Naive thymus-derived CD8-positive, alpha-beta T cell (primary cell): ENCODE measurements at regions not wholly inside any gene's neighbourhood (a gene's known extent, or its start where the extent isn't known, plus 50 kb on each side); places are given as distances from the start of the nearest gene placed in this dataset.

Source experiments
- ATAC-seq, 2 donors: fragments of 150-1000 bp; cut with Tn5 transposase in 1 of 2; sonication (Bioruptor Pico), chemical (Tn5 transposase) in 1 of 2; 1 replicate in 1 of 2; 2 replicates in 1 of 2; pipeline ENCODE4 v1.10.0; 2021; ENCODE audit warnings: mild to moderate bottlenecking in 2 of 2, moderate library complexity in 2 of 2
- POLR2A ChIA-PET: fragments of 350-600 bp; sonication (Branson Sonifier 250); formaldehyde crosslinking; loops from one replicate; lab custom pipeline; 2021; ENCODE audit warnings: antibody characterized with exemption; lab: Charles Lee
- DNase-seq, 10 donors: peaks; one replicate each; pipeline versions ENCODE4 v3.0.0 to v3.0.0-alpha.2; 2020 to 2022
- H3K27ac Mint-ChIP-seq, 10 donors: one replicate each; pipeline ENCODE4 v1.8.0; 2020 to 2022; ENCODE audit warnings: mild to moderate bottlenecking in 10 of 10, mixed read lengths in 10 of 10, moderate library complexity in 4 of 10, inconsistent platforms in 1 of 10
- H3K27me3 Mint-ChIP-seq, 5 donors: one replicate each; pipeline ENCODE4 v1.8.0; 2021 to 2022; ENCODE audit warnings: mixed read lengths in 5 of 5
- H3K36me3 Mint-ChIP-seq, 3 donors: one replicate each; pipeline ENCODE4 v1.8.0; 2020 to 2022; ENCODE audit warnings: mixed read lengths in 3 of 3, mild to moderate bottlenecking in 2 of 3, inconsistent platforms in 1 of 3
- H3K4me1 Mint-ChIP-seq, 4 donors: one replicate each; pipeline ENCODE4 v1.8.0; 2021 to 2022; ENCODE audit warnings: mixed read lengths in 4 of 4
- H3K4me3 Mint-ChIP-seq, 10 donors: one replicate each; pipeline ENCODE4 v1.8.0; 2020 to 2022; ENCODE audit warnings: mild to moderate bottlenecking in 10 of 10, mixed read lengths in 10 of 10, moderate library complexity in 6 of 10, inconsistent platforms in 1 of 10
- H3K9me3 Mint-ChIP-seq, 9 donors: one replicate each; pipeline ENCODE4 v1.8.0; 2020 to 2022; ENCODE audit warnings: mixed read lengths in 9 of 9, mild to moderate bottlenecking in 3 of 9, inconsistent platforms in 1 of 9, moderate library complexity in 1 of 9

GRCh38 chr2:17084877-17085276, 419.2 kb upstream of the CYRIA start:
- POLR2A ChIA-PET = no interaction called here
- Mint-ChIP-seq H3K4me3 (no peak overlapping the region), H3K27me3 (no peaks in the 10 kb centered on the region), H3K36me3 (no peaks in the 10 kb centered on the region), H3K4me1 (no peaks in the 10 kb centered on the region), H3K9me3 (peaks cover 0 to 16% (median 7%) of the 10 kb centered on the region in 9 donors), H3K27ac (no peak overlapping the region)
- no peak for ATAC-seq
- DNase-seq = no peak

- ATAC-seq = no peak
- H3K27me3 Mint-ChIP-seq = no peaks in the 10 kb centered on the region
- DNase-seq = no peak
- no peak overlapping the region for H3K4me3 Mint-ChIP-seq
- no peaks in the 10 kb centered on the region for H3K36me3 Mint-ChIP-seq
- no peak overlapping the region for H3K27ac Mint-ChIP-seq
- POLR2A ChIA-PET = no interaction called here
- no peaks in the 10 kb centered on the region for H3K4me1 Mint-ChIP-seq
- H3K9me3 Mint-ChIP-seq = peaks cover 2 to 20% (median 10%) of the 10 kb centered on the region in 9 donors
Observed at GRCh38 chr2:17083902-17084301, 418.3 kb upstream of the CYRIA start.

GRCh38 chr2:17079262-17079661, 413.6 kb upstream of the CYRIA start:
- POLR2A ChIA-PET = no interaction called here
- no peaks in the 10 kb centered on the region for H3K27me3 Mint-ChIP-seq
- peaks cover 0 to 2% (median 0%) of the 10 kb centered on the region in 3 donors for H3K36me3 Mint-ChIP-seq
- no peak for DNase-seq
- H3K9me3 Mint-ChIP-seq = peaks cover 5 to 28% (median 13%) of the 10 kb centered on the region in 9 donors
- H3K4me3 Mint-ChIP-seq = no peak overlapping the region
- H3K4me1 Mint-ChIP-seq = no peaks in the 10 kb centered on the region
- ATAC-seq = no peak
- no peak overlapping the region for H3K27ac Mint-ChIP-seq

- Mint-ChIP-seq H3K9me3 (peaks cover 0 to 35% (median 16%) of the 10 kb centered on the region in 9 donors), H3K4me1 (no peaks in the 10 kb centered on the region), H3K27me3 (no peaks in the 10 kb centered on the region), H3K4me3 (no peak overlapping the region), H3K27ac (no peak overlapping the region), H3K36me3 (peaks cover 0 to 2% (median 0%) of the 10 kb centered on the region in 3 donors)
- ATAC-seq (no peak), DNase-seq (no peak)
- POLR2A ChIA-PET = no interaction called here
Observed at GRCh38 chr2:17076533-17076932, 410.9 kb upstream of the CYRIA start.

- no peaks in the 10 kb centered on the region for H3K4me1 Mint-ChIP-seq
- no peaks in the 10 kb centered on the region for H3K27me3 Mint-ChIP-seq
- no peak overlapping the region for H3K4me3 Mint-ChIP-seq
- peaks cover 0 to 11% (median 4%) of the 10 kb centered on the region in 9 donors for H3K9me3 Mint-ChIP-seq
- POLR2A ChIA-PET = no interaction called here
- no peak for ATAC-seq
- no peak for DNase-seq
- H3K27ac Mint-ChIP-seq = no peak overlapping the region
- no peaks in the 10 kb centered on the region for H3K36me3 Mint-ChIP-seq
Observed at GRCh38 chr2:17070711-17071110, 405.1 kb upstream of the CYRIA start.

GRCh38 chr2:17069564-17069963, 403.9 kb upstream of the CYRIA start:
- Mint-ChIP-seq H3K4me1 (no peaks in the 10 kb centered on the region), H3K9me3 (peaks cover 0 to 12% (median 4%) of the 10 kb centered on the region in 9 donors), H3K4me3 (no peak overlapping the region), H3K36me3 (no peaks in the 10 kb centered on the region), H3K27ac (no peak overlapping the region), H3K27me3 (no peaks in the 10 kb centered on the region)
- DNase-seq (no peak), ATAC-seq (no peak)
- POLR2A ChIA-PET = no interaction called here

GRCh38 chr2:17068021-17068420, 402.4 kb upstream of the CYRIA start:
- H3K4me3 Mint-ChIP-seq = no peak overlapping the region
- POLR2A ChIA-PET = no interaction called here
- no peaks in the 10 kb centered on the region for H3K4me1 Mint-ChIP-seq
- no peak for ATAC-seq
- no peaks in the 10 kb centered on the region for H3K27me3 Mint-ChIP-seq
- H3K9me3 Mint-ChIP-seq = peaks cover 0 to 12% (median 4%) of the 10 kb centered on the region in 9 donors
- H3K36me3 Mint-ChIP-seq = no peaks in the 10 kb centered on the region
- DNase-seq = no peak
- no peak overlapping the region for H3K27ac Mint-ChIP-seq

GRCh38 chr2:17065536-17065935, 399.9 kb upstream of the CYRIA start:
- H3K9me3 Mint-ChIP-seq = peaks cover 0 to 4% (median 2%) of the 10 kb centered on the region in 9 donors
- H3K4me1 Mint-ChIP-seq = no peaks in the 10 kb centered on the region
- DNase-seq (no peak), ATAC-seq (no peak)
- no peak overlapping the region for H3K4me3 Mint-ChIP-seq
- no peaks in the 10 kb centered on the region for H3K36me3 Mint-ChIP-seq
- no peaks in the 10 kb centered on the region for H3K27me3 Mint-ChIP-seq
- no peak overlapping the region for H3K27ac Mint-ChIP-seq
- POLR2A ChIA-PET = no interaction called here

- H3K27ac Mint-ChIP-seq = no peak overlapping the region
Observed at GRCh38 chr2:17061028-17061427, 395.4 kb upstream of the CYRIA start.

GRCh38 chr2:17059458-17059857, 393.8 kb upstream of the CYRIA start:
- Mint-ChIP-seq H3K4me1 (no peaks in the 10 kb centered on the region), H3K9me3 (peaks cover 0 to 10% (median 0%) of the 10 kb centered on the region in 9 donors), H3K27ac (no peak overlapping the region), H3K4me3 (no peak overlapping the region), H3K27me3 (peaks cover 0 to 1% (median 0%) of the 10 kb centered on the region in 5 donors), H3K36me3 (no peaks in the 10 kb centered on the region)
- DNase-seq (no peak), ATAC-seq (no peak)
- POLR2A ChIA-PET = no interaction called here

More at GRCh38 chr2:17061028-17061427, 395.4 kb upstream of the CYRIA start:
- Mint-ChIP-seq H3K36me3 (no peaks in the 10 kb centered on the region), H3K27me3 (peaks cover 0 to 1% (median 0%) of the 10 kb centered on the region in 5 donors), H3K9me3 (peaks cover 0 to 10% (median 2%) of the 10 kb centered on the region in 9 donors), H3K4me3 (no peak overlapping the region), H3K4me1 (no peaks in the 10 kb centered on the region)
- POLR2A ChIA-PET = no interaction called here
- no peak for DNase-seq
- ATAC-seq = no peak

- Mint-ChIP-seq H3K9me3 (peaks cover 0 to 10% (median 0%) of the 10 kb centered on the region in 9 donors), H3K4me1 (no peaks in the 10 kb centered on the region), H3K36me3 (no peaks in the 10 kb centered on the region), H3K27ac (no peak overlapping the region), H3K4me3 (no peak overlapping the region), H3K27me3 (peaks cover 0 to 1% (median 0%) of the 10 kb centered on the region in 5 donors)
- POLR2A ChIA-PET = no interaction called here
- no peak for ATAC-seq
- no peak for DNase-seq
Observed at GRCh38 chr2:17058772-17059402, 393.3 kb upstream of the CYRIA start.

- H3K27ac Mint-ChIP-seq = no peak overlapping the region
Observed at GRCh38 chr2:17057109-17058017, 391.7 kb upstream of the CYRIA start.

GRCh38 chr2:17056236-17056635, 390.6 kb upstream of the CYRIA start:
- Mint-ChIP-seq H3K9me3 (peaks cover 0 to 10% (median 0%) of the 10 kb centered on the region in 9 donors), H3K4me1 (no peaks in the 10 kb centered on the region), H3K4me3 (no peak overlapping the region), H3K36me3 (no peaks in the 10 kb centered on the region), H3K27ac (no peak overlapping the region), H3K27me3 (peaks cover 0 to 1% (median 0%) of the 10 kb centered on the region in 5 donors)
- POLR2A ChIA-PET = no interaction called here
- DNase-seq (no peak), ATAC-seq (no peak)

More at GRCh38 chr2:17057109-17058017, 391.7 kb upstream of the CYRIA start:
- no peak overlapping the region for H3K4me3 Mint-ChIP-seq
- no peaks in the 10 kb centered on the region for H3K4me1 Mint-ChIP-seq
- DNase-seq = no peak
- no peak for ATAC-seq
- no peaks in the 10 kb centered on the region for H3K36me3 Mint-ChIP-seq
- H3K27me3 Mint-ChIP-seq = peaks cover 0 to 1% (median 0%) of the 10 kb centered on the region in 5 donors
- peaks cover 0 to 10% (median 2%) of the 10 kb centered on the region in 9 donors for H3K9me3 Mint-ChIP-seq
- POLR2A ChIA-PET = no interaction called here
